GM23338 (cell line): ENCODE measurements at regions not wholly inside any gene's neighbourhood (a gene's known extent, or its start where the extent isn't known, plus 50 kb on each side); places are given as distances from the start of the nearest gene placed in this dataset.

Source experiments
- ATAC-seq: fragments of 200-7000 bp; cut with Tn5 transposase; 3 replicates; pipeline ENCODE4 v1.9.1; 2020
- DNase-seq: peaks from one replicate; pipeline ENCODE4 v3.0.0-alpha.2; 2015; ENCODE audit warnings: low spot score
- H2AFZ ChIP-seq: fragments of 200-600 bp; sonication (generic); 2 replicates; pipeline ENCODE4 v1.8.0; 2016; ENCODE audit warnings: antibody characterized with exemption, mild to moderate bottlenecking, moderate library complexity
- H3F3A ChIP-seq: fragments of 200-600 bp; sonication (generic); replicated peaks from 2 replicates; pipeline ENCODE4 v1.8.0; 2017; ENCODE audit warnings: antibody characterized with exemption, mixed run types, low read depth
- H3K27ac ChIP-seq: fragments of 200-600 bp; sonication (generic); 2 replicates; pipeline ENCODE4 v1.6.1; 2016; ENCODE audit warnings: low read depth
- H3K27me3 ChIP-seq: fragments of 200-600 bp; sonication (generic); 2 replicates; pipeline ENCODE4 v1.8.0; 2016; ENCODE audit warnings: mild to moderate bottlenecking, mixed run types, moderate library complexity; ENCODE audit not compliant: insufficient read depth
- H3K36me3 ChIP-seq: fragments of 200-600 bp; sonication (generic); 2 replicates; pipeline ENCODE4 v1.8.0; 2016; ENCODE audit warnings: mild to moderate bottlenecking; ENCODE audit not compliant: insufficient read depth
- H3K4me1 ChIP-seq: fragments of 200-600 bp; sonication (generic); 2 replicates; pipeline ENCODE4 v1.8.0; 2016; ENCODE audit warnings: mild to moderate bottlenecking, moderate library complexity; ENCODE audit not compliant: insufficient read depth
- H3K4me2 ChIP-seq: fragments of 200-600 bp; sonication (generic); 2 replicates; pipeline ENCODE4 v1.7.1; 2017; ENCODE audit warnings: mixed run types
- H3K4me3 ChIP-seq: fragments of 200-600 bp; sonication (generic); 2 replicates; pipeline ENCODE4 v1.6.1; 2016; ENCODE audit warnings: mixed run types
- H3K79me2 ChIP-seq: fragments of 200-600 bp; sonication (generic); replicated peaks from 2 replicates; pipeline ENCODE4 v1.8.0; 2017; ENCODE audit warnings: mild to moderate bottlenecking; ENCODE audit not compliant: insufficient read depth
- H3K9me2 ChIP-seq: fragments of 200-600 bp; sonication (generic); 2 replicates; pipeline ENCODE4 v1.8.0; 2017; ENCODE audit not compliant: insufficient read depth
- H4K20me1 ChIP-seq: fragments of 200-600 bp; sonication (generic); replicated peaks from 2 replicates; pipeline ENCODE4 v1.8.0; 2017; ENCODE audit warnings: mild to moderate bottlenecking; ENCODE audit not compliant: insufficient read depth
- H3K27ac Mint-ChIP-seq: 2 replicates; pipeline ENCODE4 v1.8.0; 2020; ENCODE audit warnings: inconsistent platforms, mild to moderate bottlenecking, moderate library complexity, mixed read lengths
- H3K27me3 Mint-ChIP-seq: 3 replicates; pipeline ENCODE4 v1.8.0; 2022; ENCODE audit warnings: low read depth, mild to moderate bottlenecking, moderate library complexity, mixed read lengths, inconsistent platforms; ENCODE audit not compliant: insufficient read depth, poor library complexity
- H3K36me3 Mint-ChIP-seq: 3 replicates; pipeline ENCODE4 v1.8.0; 2021; ENCODE audit warnings: low read depth, mild to moderate bottlenecking, inconsistent platforms, moderate library complexity, mixed read lengths
- H3K4me1 Mint-ChIP-seq: 3 replicates; pipeline ENCODE4 v1.8.0; 2020; ENCODE audit warnings: mild to moderate bottlenecking, inconsistent platforms, mixed read lengths
- H3K4me3 Mint-ChIP-seq: 3 replicates; pipeline ENCODE4 v1.8.0; 2021; ENCODE audit warnings: moderate library complexity, mild to moderate bottlenecking, inconsistent platforms, mixed read lengths
- H3K9me3 Mint-ChIP-seq: 3 replicates; pipeline ENCODE4 v1.8.0; 2020; ENCODE audit warnings: moderate library complexity, mild to moderate bottlenecking, inconsistent platforms, mixed read lengths
- CTCF ChIP-seq, 2 experiments: fragments of 200-600 bp in 1 of 2; sonication (generic) in 1 of 2; conservative IDR thresholded peaks; 2 replicates each; pipeline versions ENCODE4 v1.5.1 to v1.6.1; 2016 to 2017; ENCODE audit warnings: antibody characterized with exemption in 2 of 2, low read depth in 2 of 2, mild to moderate bottlenecking in 2 of 2, moderate library complexity in 1 of 2
- EZH2 ChIP-seq: fragments of 200-600 bp; sonication (generic); IDR thresholded peaks from one replicate; pipeline ENCODE4 v1.8.0; 2017; ENCODE audit warnings: antibody characterized with exemption, mild to moderate bottlenecking, low read depth; ENCODE audit not compliant: unreplicated experiment
- NANOG ChIP-seq: IDR thresholded peaks from 2 replicates; pipeline ENCODE4 v1.6.1; 2016; ENCODE audit warnings: antibody characterized with exemption, borderline replicate concordance
- POLR2AphosphoS5 ChIP-seq: IDR thresholded peaks from 2 replicates; pipeline ENCODE4 v1.6.1; 2016; ENCODE audit warnings: antibody characterized with exemption, low read depth
- ZNF331 ChIP-seq: fragments of 250-450 bp; sonication (Bioruptor Pico); IDR thresholded peaks from 2 replicates; pipeline ENCODE4 v1.5.0; 2020; ENCODE audit warnings: low read depth, mild to moderate bottlenecking, moderate library complexity
- TF ChIP-seq, protein P1 (sequence below): IDR thresholded peaks from one replicate; pipeline ENCODE4 v1.6.1; 2018; ENCODE audit warnings: antibody characterized with exemption; ENCODE audit not compliant: unreplicated experiment

DNA sequence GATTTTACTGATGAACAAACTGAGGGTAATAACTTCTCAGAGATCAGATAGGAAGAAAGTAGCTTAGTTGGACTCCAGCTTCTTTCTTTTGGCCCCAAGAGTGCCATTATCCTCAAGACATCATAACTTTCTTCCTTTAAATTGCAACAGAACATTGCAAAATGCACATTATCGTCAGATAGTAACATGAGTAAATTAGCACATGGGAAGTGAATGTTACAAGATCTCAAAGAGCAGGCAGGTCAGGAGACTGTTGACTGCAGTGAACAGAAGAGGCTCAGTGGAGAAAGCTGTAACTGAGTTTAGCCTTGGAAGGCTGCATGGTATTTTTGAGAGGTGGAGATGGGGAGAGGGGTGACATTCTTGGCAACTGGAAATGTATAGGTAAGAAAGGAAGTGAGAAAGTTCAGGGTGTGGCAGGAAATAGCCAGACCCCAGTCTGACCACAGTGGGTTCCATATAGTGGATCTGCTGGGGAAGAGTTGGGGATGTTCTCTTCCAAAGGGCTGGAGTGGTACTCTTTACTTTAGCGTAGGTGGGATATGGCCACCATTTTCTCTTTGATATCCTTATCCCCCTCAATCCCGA is 307.7 kb downstream of the RPLP1 start:
- H4K20me1 ChIP-seq, result no peaks in the 10 kb centered on the region
- no peaks in the 10 kb centered on the region; the same call in 2 of the 3 replicates for H3K9me3 Mint-ChIP-seq
- H3K4me1 ChIP-seq, result peaks cover 7% of the 10 kb centered on the region
- TF ChIP-seq ZNF331 (CRISPR knock-in tag) (no peak), CTCF (conservative IDR thresholded peaks at IDR 0.05; ENCODE audit: low read depth in 2 of 2) (no peak), NANOG (no peak), EZH2 (no peak)
- TF ChIP-seq, protein P1, sequence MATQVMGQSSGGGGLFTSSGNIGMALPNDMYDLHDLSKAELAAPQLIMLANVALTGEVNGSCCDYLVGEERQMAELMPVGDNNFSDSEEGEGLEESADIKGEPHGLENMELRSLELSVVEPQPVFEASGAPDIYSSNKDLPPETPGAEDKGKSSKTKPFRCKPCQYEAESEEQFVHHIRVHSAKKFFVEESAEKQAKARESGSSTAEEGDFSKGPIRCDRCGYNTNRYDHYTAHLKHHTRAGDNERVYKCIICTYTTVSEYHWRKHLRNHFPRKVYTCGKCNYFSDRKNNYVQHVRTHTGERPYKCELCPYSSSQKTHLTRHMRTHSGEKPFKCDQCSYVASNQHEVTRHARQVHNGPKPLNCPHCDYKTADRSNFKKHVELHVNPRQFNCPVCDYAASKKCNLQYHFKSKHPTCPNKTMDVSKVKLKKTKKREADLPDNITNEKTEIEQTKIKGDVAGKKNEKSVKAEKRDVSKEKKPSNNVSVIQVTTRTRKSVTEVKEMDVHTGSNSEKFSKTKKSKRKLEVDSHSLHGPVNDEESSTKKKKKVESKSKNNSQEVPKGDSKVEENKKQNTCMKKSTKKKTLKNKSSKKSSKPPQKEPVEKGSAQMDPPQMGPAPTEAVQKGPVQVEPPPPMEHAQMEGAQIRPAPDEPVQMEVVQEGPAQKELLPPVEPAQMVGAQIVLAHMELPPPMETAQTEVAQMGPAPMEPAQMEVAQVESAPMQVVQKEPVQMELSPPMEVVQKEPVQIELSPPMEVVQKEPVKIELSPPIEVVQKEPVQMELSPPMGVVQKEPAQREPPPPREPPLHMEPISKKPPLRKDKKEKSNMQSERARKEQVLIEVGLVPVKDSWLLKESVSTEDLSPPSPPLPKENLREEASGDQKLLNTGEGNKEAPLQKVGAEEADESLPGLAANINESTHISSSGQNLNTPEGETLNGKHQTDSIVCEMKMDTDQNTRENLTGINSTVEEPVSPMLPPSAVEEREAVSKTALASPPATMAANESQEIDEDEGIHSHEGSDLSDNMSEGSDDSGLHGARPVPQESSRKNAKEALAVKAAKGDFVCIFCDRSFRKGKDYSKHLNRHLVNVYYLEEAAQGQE, result no peak
- H3K4me3 ChIP-seq, result no peak overlapping the region
- H3K36me3 ChIP-seq, result no peaks in the 10 kb centered on the region
- H3F3A ChIP-seq, result no peaks in the 10 kb centered on the region
- no peak overlapping the region for H3K27ac ChIP-seq
- no peaks in the 10 kb centered on the region for H3K9me2 ChIP-seq
- ATAC-seq (no peak), DNase-seq (no peak)
- H3K4me3 Mint-ChIP-seq, result no peak overlapping the region
- no peak overlapping the region for H3K4me2 ChIP-seq
- H3K27ac Mint-ChIP-seq, result no peak overlapping the region
- no peaks in the 10 kb centered on the region for H3K79me2 ChIP-seq
- no peak overlapping the region for H2AFZ ChIP-seq
- peaks cover 7% of the 10 kb centered on the region for H3K4me1 Mint-ChIP-seq
- no peaks in the 10 kb centered on the region for H3K36me3 Mint-ChIP-seq
- peaks cover 2% of the 10 kb centered on the region for H3K27me3 Mint-ChIP-seq
- H3K27me3 ChIP-seq, result no peaks in the 10 kb centered on the region

- Histone ChIP-seq H2AFZ (no peak overlapping the region), H3K4me3 (no peak overlapping the region), H3K27ac (no peak overlapping the region), H3K9me2 (no peaks in the 10 kb centered on the region), H4K20me1 (no peaks in the 10 kb centered on the region), H3K4me2 (no peak overlapping the region), H3K27me3 (no peaks in the 10 kb centered on the region), H3K79me2 (no peaks in the 10 kb centered on the region), H3K36me3 (no peaks in the 10 kb centered on the region), H3F3A (no peaks in the 10 kb centered on the region), H3K4me1 (peaks cover under 1% of the 10 kb centered on the region; the same call in 1 of the 2 replicates)
- no peak for TF ChIP-seq POLR2AphosphoS5
- TF ChIP-seq EZH2, result no peak
- no peak for TF ChIP-seq ZNF331 (CRISPR knock-in tag)
- H3K4me1 Mint-ChIP-seq, result peaks cover under 1% of the 10 kb centered on the region; the same call in 1 of the 3 replicates
- no peak overlapping the region for H3K27ac Mint-ChIP-seq
- ATAC-seq, result no peak
- H3K36me3 Mint-ChIP-seq, result no peaks in the 10 kb centered on the region
- DNase-seq, result no peak
- H3K27me3 Mint-ChIP-seq, result peaks cover 2% of the 10 kb centered on the region
- no peak overlapping the region for H3K4me3 Mint-ChIP-seq
- H3K9me3 Mint-ChIP-seq, result no peaks in the 10 kb centered on the region; the same call in 2 of the 3 replicates
These were observed 308.4 kb downstream of the RPLP1 start for GRCh38 chr15:69760890-69761568.
